B cell (primary cell): ENCODE measurements at regions not wholly inside any gene's neighbourhood (a gene's known extent, or its start where the extent isn't known, plus 50 kb on each side); places are given as distances from the start of the nearest gene placed in this dataset.

Source experiments
- ATAC-seq: fragments of 200-7000 bp; cut with Tn5 transposase; one replicate; pipeline ENCODE4 v1.10.0; 2021; ENCODE audit warnings: low read depth, mild to moderate bottlenecking, moderate number of reproducible peaks, moderate library complexity
- CTCF ChIA-PET: fragments of 350-600 bp; sonication (Branson Sonifier 250); formaldehyde crosslinking; loops from one replicate; lab custom pipeline; 2021; ENCODE audit warnings: antibody characterized with exemption, inconsistent platforms; lab: Charles Lee
- POLR2A ChIA-PET: fragments of 350-600 bp; sonication (Branson Sonifier 250); formaldehyde crosslinking; loops from one replicate; lab custom pipeline; 2021; ENCODE audit warnings: antibody characterized with exemption; lab: Charles Lee
- DNase-seq: peaks from one replicate; pipeline ENCODE4 v3.0.0; 2013
- H2AFZ ChIP-seq: 2 replicates; pipeline ENCODE4 v1.6.1; 2012; ENCODE audit warnings: mild to moderate bottlenecking, low read depth, low read length; ENCODE audit not compliant: insufficient read depth, poor library complexity, severe bottlenecking
- H3K27ac ChIP-seq, 2 donors: 1 replicate in 1 of 2; 2 replicates in 1 of 2; pipeline ENCODE4 v1.5.1; 2012 to 2013; ENCODE audit warnings: low read length in 2 of 2, mild to moderate bottlenecking in 2 of 2, moderate library complexity in 1 of 2
- H3K27me3 ChIP-seq, 4 experiments: fragments of 200-600 bp in 1 of 4; sonication (generic) in 1 of 4; replicated peaks in 1 of 4; 1 replicate in 2 of 4; 2 replicates in 2 of 4; pipeline versions ENCODE4 v1.6.1 to v1.7.0; 2013 to 2016; ENCODE audit warnings: low read length in 3 of 4, mild to moderate bottlenecking in 2 of 4, mixed read lengths in 1 of 4, moderate library complexity in 1 of 4; ENCODE audit not compliant: insufficient read depth in 4 of 4, control insufficient read depth in 3 of 4; ENCODE audit errors: control extremely low read depth in 1 of 4
- H3K36me3 ChIP-seq, 2 experiments: replicated peaks in 1 of 2; 1 replicate in 1 of 2; 2 replicates in 1 of 2; pipeline versions ENCODE4 v1.6.1 to v1.7.1; 2013; ENCODE audit warnings: low read length in 1 of 2; ENCODE audit not compliant: insufficient read depth in 2 of 2, control insufficient read depth in 1 of 2; ENCODE audit errors: control extremely low read depth in 1 of 2, extremely low read depth in 1 of 2
- H3K4me1 ChIP-seq, 2 donors: fragments of 200-600 bp in 1 of 2; sonication (generic) in 1 of 2; 1 replicate in 1 of 2; 2 replicates in 1 of 2; pipeline versions ENCODE4 v1.5.1 to v1.6.1; 2013 to 2017; ENCODE audit warnings: low read length in 2 of 2; ENCODE audit not compliant: control insufficient read depth in 2 of 2, insufficient read depth in 2 of 2
- H3K4me2 ChIP-seq: replicated peaks from 2 replicates; pipeline ENCODE3; 2012; ENCODE audit warnings: mild to moderate bottlenecking, low read depth, low read length; ENCODE audit not compliant: poor library complexity, severe bottlenecking
- H3K4me3 ChIP-seq, 5 experiments: fragments of 200-600 bp in 1 of 5; sonication (generic) in 1 of 5; 1 replicate in 3 of 5; 2 replicates in 2 of 5; pipeline versions ENCODE4 v1.5.1 to v1.7.0; 2011 to 2016; ENCODE audit warnings: low read length in 4 of 5, mild to moderate bottlenecking in 4 of 5, low read depth in 2 of 5, control low read depth in 1 of 5, moderate library complexity in 1 of 5; ENCODE audit not compliant: insufficient read depth in 1 of 5; ENCODE audit errors: control extremely low read depth in 1 of 5, extremely low read depth in 1 of 5
- H3K79me2 ChIP-seq: fragments of 200-600 bp; sonication (generic); one replicate; pipeline ENCODE4 v1.6.0; 2016; ENCODE audit warnings: low read length; ENCODE audit not compliant: control insufficient read depth, insufficient read depth
- H3K9ac ChIP-seq: fragments of 200-600 bp; sonication (generic); 2 replicates; pipeline ENCODE4 v1.6.1; 2017; ENCODE audit warnings: mild to moderate bottlenecking, low read length, moderate library complexity
- H3K9me3 ChIP-seq, 3 donors: one replicate each; pipeline versions ENCODE4 v1.6.1 to v1.7.1; 2013; ENCODE audit warnings: low read length in 2 of 3; ENCODE audit not compliant: control insufficient read depth in 2 of 3, insufficient read depth in 1 of 3; ENCODE audit errors: control extremely low read depth in 1 of 3
- H4K20me1 ChIP-seq: 2 replicates; pipeline ENCODE4 v1.6.0; 2012; ENCODE audit warnings: mild to moderate bottlenecking, low read length; ENCODE audit not compliant: insufficient read depth, control insufficient read depth, poor library complexity, severe bottlenecking
- H3K27ac Mint-ChIP-seq: one replicate; pipeline ENCODE4 v1.8.0; 2021; ENCODE audit warnings: mixed read lengths
- H3K27me3 Mint-ChIP-seq: one replicate; pipeline ENCODE4 v1.8.0; 2021; ENCODE audit warnings: mixed read lengths
- H3K4me1 Mint-ChIP-seq: one replicate; pipeline ENCODE4 v1.8.0; 2021; ENCODE audit warnings: mixed read lengths
- H3K4me3 Mint-ChIP-seq: one replicate; pipeline ENCODE4 v1.8.0; 2021; ENCODE audit warnings: mixed read lengths
- H3K9me3 Mint-ChIP-seq: one replicate; pipeline ENCODE4 v1.8.0; 2022; ENCODE audit warnings: mixed read lengths; ENCODE audit not compliant: insufficient read depth
- EZH2 ChIP-seq: IDR thresholded peaks from 2 replicates; pipeline ENCODE4 v1.6.1; 2012; ENCODE audit warnings: borderline replicate concordance, low read depth, mild to moderate bottlenecking, moderate library complexity, low read length; ENCODE audit not compliant: insufficient read depth, poor library complexity, severe bottlenecking
- WGBS: methylation state at CpG from one replicate; pipeline ENCODE4 v1.1.5; 2013; ENCODE audit warnings: missing lambda C conversion rate; ENCODE audit not compliant: insufficient coverage; 5-methylcytosine and 5-hydroxymethylcytosine counted together
- intact Hi-C: fragments of 100-400 bp; cut with micrococcal nuclease; formaldehyde crosslinking; loops from one replicate; pipeline ENCODE4 v1.10.0; 2022
- TF ChIP-seq, protein P1 (sequence below): fragments of 200-600 bp; IDR thresholded peaks from one replicate; pipeline ENCODE4 v1.8.0; 2022; ENCODE audit warnings: antibody characterized with exemption, mild to moderate bottlenecking

DNA sequence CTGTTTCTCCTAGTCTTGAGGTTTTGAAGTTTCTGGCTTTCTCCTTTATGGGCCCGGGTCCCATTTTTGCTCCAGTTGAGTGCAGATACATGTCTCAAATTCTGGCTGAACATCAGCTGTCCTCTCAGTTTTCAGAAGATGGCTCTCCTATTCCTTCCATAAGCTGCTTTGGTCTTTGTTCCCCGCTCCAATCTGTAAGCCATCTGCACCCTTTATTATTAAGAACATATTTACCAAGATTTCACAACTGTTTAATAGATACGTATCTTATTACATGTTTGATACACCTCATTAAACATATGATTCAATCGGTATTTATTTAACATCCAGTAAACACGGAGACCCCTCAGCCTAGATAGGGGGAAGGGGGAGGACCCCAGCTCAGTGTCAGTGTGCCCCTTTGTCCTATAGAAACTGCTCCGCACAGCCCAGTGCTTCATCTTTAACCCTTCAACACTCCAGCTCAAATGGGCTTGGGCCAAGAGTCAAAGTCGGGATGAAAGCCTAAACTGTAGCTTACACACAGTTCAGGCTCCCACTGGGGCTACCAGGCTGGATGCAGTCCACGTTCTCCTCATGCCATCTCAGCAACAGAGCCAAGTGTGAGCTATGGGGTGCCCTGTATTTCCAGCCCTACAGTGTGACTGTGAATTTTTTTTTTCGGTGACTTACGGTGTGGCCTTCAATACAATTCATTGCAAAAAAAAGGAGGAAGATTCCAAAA, 166.0 kb upstream of the ZFHX3 start:
- H3K4me2 ChIP-seq: no peak overlapping the region
- POLR2A ChIA-PET: no interaction called here
- CTCF ChIA-PET: no interaction called here
- H3K27ac ChIP-seq: no peak overlapping the region
- H3K9me3 ChIP-seq: peaks cover 0 to 2% (median 0%) of the 10 kb centered on the region in 3 donors
- 91% methylated on average over 7 of the region's 10 CpGs for WGBS
- no peaks in the 10 kb centered on the region for H4K20me1 ChIP-seq
- no peak overlapping the region for H3K9ac ChIP-seq
- no peak for ATAC-seq
- H3K27me3 Mint-ChIP-seq: no peaks in the 10 kb centered on the region
- H3K4me1 Mint-ChIP-seq: no peaks in the 10 kb centered on the region
- DNase-seq: no peak
- no peaks in the 10 kb centered on the region for H3K4me1 ChIP-seq
- TF ChIP-seq EZH2: no peak
- TF ChIP-seq, protein P1, sequence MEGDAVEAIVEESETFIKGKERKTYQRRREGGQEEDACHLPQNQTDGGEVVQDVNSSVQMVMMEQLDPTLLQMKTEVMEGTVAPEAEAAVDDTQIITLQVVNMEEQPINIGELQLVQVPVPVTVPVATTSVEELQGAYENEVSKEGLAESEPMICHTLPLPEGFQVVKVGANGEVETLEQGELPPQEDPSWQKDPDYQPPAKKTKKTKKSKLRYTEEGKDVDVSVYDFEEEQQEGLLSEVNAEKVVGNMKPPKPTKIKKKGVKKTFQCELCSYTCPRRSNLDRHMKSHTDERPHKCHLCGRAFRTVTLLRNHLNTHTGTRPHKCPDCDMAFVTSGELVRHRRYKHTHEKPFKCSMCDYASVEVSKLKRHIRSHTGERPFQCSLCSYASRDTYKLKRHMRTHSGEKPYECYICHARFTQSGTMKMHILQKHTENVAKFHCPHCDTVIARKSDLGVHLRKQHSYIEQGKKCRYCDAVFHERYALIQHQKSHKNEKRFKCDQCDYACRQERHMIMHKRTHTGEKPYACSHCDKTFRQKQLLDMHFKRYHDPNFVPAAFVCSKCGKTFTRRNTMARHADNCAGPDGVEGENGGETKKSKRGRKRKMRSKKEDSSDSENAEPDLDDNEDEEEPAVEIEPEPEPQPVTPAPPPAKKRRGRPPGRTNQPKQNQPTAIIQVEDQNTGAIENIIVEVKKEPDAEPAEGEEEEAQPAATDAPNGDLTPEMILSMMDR: no peak
- H3K36me3 ChIP-seq: no peaks in the 10 kb centered on the region
- no peaks in the 10 kb centered on the region for H3K79me2 ChIP-seq
- intact Hi-C loops: no loop called here
- H3K4me3 ChIP-seq: no peak overlapping the region
- peaks cover 2% of the 10 kb centered on the region for H3K9me3 Mint-ChIP-seq
- no peak overlapping the region for H3K4me3 Mint-ChIP-seq
- H3K27me3 ChIP-seq: no peaks in the 10 kb centered on the region
- H3K27ac Mint-ChIP-seq: no peak overlapping the region
- H2AFZ ChIP-seq: no peak overlapping the region

DNA sequence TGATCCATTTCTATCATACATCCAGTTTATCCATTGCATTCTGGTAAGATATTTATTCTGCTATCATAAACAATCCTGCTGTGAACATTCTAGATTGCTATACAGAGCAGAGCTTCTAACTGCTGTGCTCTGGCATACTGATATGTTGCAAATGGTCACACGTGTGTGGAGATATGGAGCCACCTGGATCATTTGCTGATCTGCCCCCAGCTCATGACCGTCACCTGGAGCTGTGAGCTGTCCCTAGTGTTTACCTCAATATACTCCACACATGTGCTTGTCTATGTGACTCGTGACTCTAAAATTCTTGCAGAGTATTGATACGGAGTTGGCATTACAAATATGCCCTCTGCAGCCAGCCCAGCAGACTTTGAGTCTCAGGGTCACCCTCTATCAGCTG, 164.5 kb upstream of the ZFHX3 start:
- Mint-ChIP-seq H3K4me1 (no peaks in the 10 kb centered on the region), H3K27ac (no peak overlapping the region), H3K9me3 (peaks cover 2% of the 10 kb centered on the region), H3K27me3 (no peaks in the 10 kb centered on the region), H3K4me3 (no peak overlapping the region)
- ChIA-PET POLR2A (no interaction called here), CTCF (no interaction called here)
- Histone ChIP-seq H3K79me2 (no peaks in the 10 kb centered on the region), H3K9ac (no peak overlapping the region), H3K9me3 (peaks cover 0 to 2% (median 0%) of the 10 kb centered on the region in 3 donors), H3K27ac (no peak overlapping the region), H4K20me1 (no peaks in the 10 kb centered on the region), H3K27me3 (no peaks in the 10 kb centered on the region), H2AFZ (no peak overlapping the region), H3K4me3 (no peak overlapping the region), H3K36me3 (no peaks in the 10 kb centered on the region), H3K4me1 (no peaks in the 10 kb centered on the region), H3K4me2 (no peak overlapping the region)
- 100% methylated on average over 2 of the region's 4 CpGs for WGBS
- intact Hi-C loops: no loop called here
- DNase-seq (no peak), ATAC-seq (no peak)
- no peak for TF ChIP-seq EZH2
- TF ChIP-seq, protein P1: no peak
